Cardiac muscle cell (in vitro differentiated cells and primary cell): ENCODE measurements at regions not wholly inside any gene's neighbourhood (a gene's known extent, or its start where the extent isn't known, plus 50 kb on each side); places are given as distances from the start of the nearest gene placed in this dataset.

Source experiments
- DNase-seq, 2 donors: peaks; one replicate each; pipeline versions ENCODE4 v3.0.0 to v3.0.0-alpha.2; 2010 to 2017; ENCODE audit warnings: low read depth in 1 of 2, low spot score in 1 of 2
- H3K27ac ChIP-seq: fragments of 200-600 bp; sonication (generic); 2 replicates; pipeline ENCODE4 v1.5.1; 2016
- H3K27me3 ChIP-seq: fragments of 200-600 bp; sonication (generic); 2 replicates; pipeline ENCODE4 v1.6.0; 2016; ENCODE audit warnings: control low read depth
- H3K36me3 ChIP-seq: fragments of 200-600 bp; sonication (generic); 2 replicates; pipeline ENCODE4 v1.5.1; 2016; ENCODE audit warnings: control low read depth
- H3K4me1 ChIP-seq: fragments of 200-600 bp; sonication (generic); 2 replicates; pipeline ENCODE4 v1.8.1; 2017; ENCODE audit warnings: low read depth, mild to moderate bottlenecking, mixed run types
- H3K4me3 ChIP-seq: fragments of 200-600 bp; sonication (generic); 2 replicates; pipeline ENCODE4 v1.5.1; 2016; ENCODE audit warnings: mild to moderate bottlenecking
- H3K9me3 ChIP-seq: fragments of 200-600 bp; sonication (generic); 2 replicates; pipeline ENCODE4 v1.5.1; 2017; ENCODE audit warnings: low read depth, mild to moderate bottlenecking, control low read depth
- CTCF ChIP-seq: IDR thresholded peaks from 2 replicates; pipeline ENCODE4 v1.5.1; 2012; ENCODE audit warnings: low read depth, mild to moderate bottlenecking, low read length

GRCh38 chr20:60361761-60362395, 403.7 kb downstream of the CDH26 start:
- Histone ChIP-seq H3K4me3 (no peak overlapping the region), H3K27me3 (no peaks in the 10 kb centered on the region), H3K4me1 (no peaks in the 10 kb centered on the region), H3K27ac (no peak overlapping the region), H3K36me3 (no peaks in the 10 kb centered on the region), H3K9me3 (no peaks in the 10 kb centered on the region)
- no peak for TF ChIP-seq CTCF
- no peak for DNase-seq

GRCh38 chr20:60362531-60362930, 404.3 kb downstream of the CDH26 start:
- Histone ChIP-seq H3K9me3 (no peaks in the 10 kb centered on the region), H3K27ac (no peak overlapping the region), H3K4me3 (no peak overlapping the region), H3K27me3 (no peaks in the 10 kb centered on the region), H3K36me3 (no peaks in the 10 kb centered on the region), H3K4me1 (no peaks in the 10 kb centered on the region)
- DNase-seq = no peak
- no peak for TF ChIP-seq CTCF

GRCh38 chr20:60363698-60364097, 405.5 kb downstream of the CDH26 start:
- Histone ChIP-seq H3K9me3 (no peaks in the 10 kb centered on the region), H3K36me3 (no peaks in the 10 kb centered on the region), H3K27ac (no peak overlapping the region), H3K4me3 (no peak overlapping the region), H3K4me1 (no peaks in the 10 kb centered on the region), H3K27me3 (no peaks in the 10 kb centered on the region)
- TF ChIP-seq CTCF = no peak
- DNase-seq = no peak

- no peaks in the 10 kb centered on the region for H3K9me3 ChIP-seq
- H3K4me3 ChIP-seq = no peak overlapping the region
- H3K27ac ChIP-seq = no peak overlapping the region
- H3K4me1 ChIP-seq = no peaks in the 10 kb centered on the region
- TF ChIP-seq CTCF = no peak
- peak in 1 of 2 donors; percentile 7 for DNase-seq
- no peaks in the 10 kb centered on the region for H3K36me3 ChIP-seq
- H3K27me3 ChIP-seq = no peaks in the 10 kb centered on the region
These were observed 406.9 kb downstream of the CDH26 start for GRCh38 chr20:60365064-60365666.

GRCh38 chr20:60365882-60366281, 407.7 kb downstream of the CDH26 start:
- Histone ChIP-seq H3K36me3 (no peaks in the 10 kb centered on the region), H3K4me3 (no peak overlapping the region), H3K9me3 (no peaks in the 10 kb centered on the region), H3K4me1 (no peaks in the 10 kb centered on the region), H3K27ac (no peak overlapping the region), H3K27me3 (no peaks in the 10 kb centered on the region)
- no peak for TF ChIP-seq CTCF
- no peak for DNase-seq
